HUES64 (cell line): ENCODE measurements at regions not wholly inside any gene's neighbourhood (a gene's known extent, or its start where the extent isn't known, plus 50 kb on each side); places are given as distances from the start of the nearest gene placed in this dataset.

ENCODE experiments used
- H3K27ac ChIP-seq: 2 replicates; pipeline ENCODE4 v1.7.0; 2013; ENCODE audit warnings: low read depth, low read length, inconsistent platforms
- H3K27me3 ChIP-seq: 2 replicates; pipeline ENCODE4 v1.6.1; 2013; ENCODE audit warnings: mild to moderate bottlenecking, low read length; ENCODE audit not compliant: insufficient read depth
- H3K36me3 ChIP-seq: 2 replicates; pipeline ENCODE4 v1.6.1; 2013; ENCODE audit warnings: mild to moderate bottlenecking, low read length; ENCODE audit not compliant: insufficient read depth
- H3K4me1 ChIP-seq: 2 replicates; pipeline ENCODE4 v1.6.1; 2013; ENCODE audit warnings: mild to moderate bottlenecking, low read length, moderate library complexity; ENCODE audit not compliant: insufficient read depth
- H3K4me3 ChIP-seq: 2 replicates; pipeline ENCODE4 v1.5.1; 2013; ENCODE audit warnings: mild to moderate bottlenecking, low read length, moderate library complexity
- H3K9ac ChIP-seq: 2 replicates; pipeline ENCODE4 v1.6.1; 2013; ENCODE audit warnings: mild to moderate bottlenecking, low read depth, low read length
- H3K9me3 ChIP-seq: 2 replicates; pipeline ENCODE4 v1.6.1; 2013; ENCODE audit warnings: low read depth, low read length; ENCODE audit not compliant: insufficient read depth
- WGBS: fragments of 150-250, 120-280 bp; methylation state at CpG from one replicate; pipeline ENCODE4 v1.1.7; 2013; ENCODE audit warnings: missing lambda C conversion rate; 5-methylcytosine and 5-hydroxymethylcytosine counted together

DNA sequence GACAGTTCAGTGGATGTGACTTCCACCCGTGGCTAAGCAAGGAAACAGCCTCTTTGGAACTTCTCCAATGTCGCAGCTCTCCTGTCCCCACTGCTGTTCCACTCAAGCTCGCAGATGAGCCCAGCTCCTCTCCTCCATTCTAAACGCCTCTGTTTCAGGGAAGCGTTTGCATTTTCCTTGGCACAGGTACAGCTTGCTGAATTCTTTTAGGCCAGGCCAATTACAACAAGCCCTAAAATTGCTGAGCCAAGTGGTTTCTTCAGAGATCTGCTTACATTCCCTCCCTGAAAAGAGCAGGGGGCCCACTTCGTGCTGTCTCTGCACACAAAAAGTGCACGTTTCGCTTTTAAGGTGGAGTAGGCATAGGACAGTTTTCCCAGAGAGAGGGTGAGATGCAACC is 91.5 kb upstream of the BLID start:
- Histone ChIP-seq H3K27ac (no peak overlapping the region), H3K36me3 (no peaks in the 10 kb centered on the region), H3K9me3 (no peaks in the 10 kb centered on the region), H3K4me1 (0 out of 2 replicates have a peak, but pooled peaks cover 3% of the 10 kb centered on the region), H3K27me3 (no peaks in the 10 kb centered on the region), H3K4me3 (no peak overlapping the region), H3K9ac (no peak overlapping the region)
- WGBS, result 88% methylated on average over 8 of the region's 8 CpGs

- WGBS, result 88% methylated on average over 5 of the region's 5 CpGs
- H3K4me1 ChIP-seq, result 0 out of 2 replicates have a peak, but pooled peaks cover 9% of the 10 kb centered on the region
- no peak overlapping the region for H3K27ac ChIP-seq
- no peak overlapping the region for H3K9ac ChIP-seq
- H3K4me3 ChIP-seq, result no peak overlapping the region
- H3K36me3 ChIP-seq, result no peaks in the 10 kb centered on the region
- H3K27me3 ChIP-seq, result 0 out of 2 replicates have a peak, but pooled peaks cover 3% of the 10 kb centered on the region
- H3K9me3 ChIP-seq, result no peaks in the 10 kb centered on the region
These were observed 89.0 kb upstream of the BLID start for GRCh38 chr11:122205036-122205435.

DNA sequence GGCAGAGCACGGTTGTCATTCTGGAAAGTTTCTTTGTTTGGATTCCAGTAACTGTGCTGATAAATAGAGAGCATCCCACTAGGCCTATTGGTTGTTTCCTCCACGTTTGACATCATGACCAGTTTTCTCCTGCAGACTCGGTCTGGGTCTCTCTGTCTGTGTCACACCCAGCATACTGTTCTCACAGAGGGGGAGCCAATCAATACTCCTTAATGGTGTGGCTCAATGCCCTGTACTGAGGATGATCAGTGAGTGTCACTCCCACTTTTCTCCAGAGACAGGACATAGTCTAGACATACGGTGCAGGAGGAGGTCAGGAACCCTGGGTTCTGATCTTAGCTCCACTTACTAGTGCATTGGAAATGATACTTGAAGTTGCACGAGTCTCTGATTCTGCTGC is 88.2 kb upstream of the BLID start:
- Histone ChIP-seq H3K27ac (no peak overlapping the region), H3K36me3 (no peaks in the 10 kb centered on the region), H3K9me3 (no peaks in the 10 kb centered on the region), H3K27me3 (0 out of 2 replicates have a peak, but pooled peaks cover 3% of the 10 kb centered on the region), H3K4me3 (no peak overlapping the region), H3K9ac (no peak overlapping the region), H3K4me1 (0 out of 2 replicates have a peak, but pooled peaks cover 9% of the 10 kb centered on the region)
- WGBS, result 87% methylated on average over 5 of the region's 5 CpGs

DNA sequence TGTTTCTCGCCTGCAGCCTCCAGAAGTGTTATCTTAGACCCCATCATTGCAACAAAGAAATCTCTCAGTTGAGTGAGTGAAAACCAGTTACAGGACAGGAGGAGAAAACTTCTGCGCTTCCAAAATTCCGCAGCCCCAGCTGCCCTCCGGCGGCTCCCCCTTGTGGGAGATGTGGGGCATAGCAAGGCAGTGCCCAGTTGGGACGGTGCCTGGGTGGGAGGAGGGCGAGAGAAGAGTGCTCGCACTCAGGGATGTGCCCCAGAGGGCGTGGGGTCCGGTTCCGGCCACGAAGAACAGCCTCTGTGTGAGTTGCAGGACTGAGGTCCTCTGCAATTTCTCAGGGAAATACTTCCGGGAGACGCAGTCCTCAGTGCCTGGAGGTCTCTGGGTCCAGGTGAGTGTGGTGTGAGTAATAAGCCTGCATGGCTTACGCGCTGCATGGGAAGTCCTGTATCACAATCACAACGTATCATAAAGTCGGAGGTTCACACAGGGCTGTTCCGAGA is 87.0 kb upstream of the BLID start:
- Histone ChIP-seq H3K9ac (no peak overlapping the region), H3K36me3 (no peaks in the 10 kb centered on the region), H3K27me3 (0 out of 2 replicates have a peak, but pooled peaks cover 3% of the 10 kb centered on the region), H3K27ac (no peak overlapping the region), H3K9me3 (no peaks in the 10 kb centered on the region), H3K4me1 (0 out of 2 replicates have a peak, but pooled peaks cover 9% of the 10 kb centered on the region), H3K4me3 (peak overlapping the region; percentile 19)
- 33% methylated on average over 19 of the region's 19 CpGs for WGBS

DNA sequence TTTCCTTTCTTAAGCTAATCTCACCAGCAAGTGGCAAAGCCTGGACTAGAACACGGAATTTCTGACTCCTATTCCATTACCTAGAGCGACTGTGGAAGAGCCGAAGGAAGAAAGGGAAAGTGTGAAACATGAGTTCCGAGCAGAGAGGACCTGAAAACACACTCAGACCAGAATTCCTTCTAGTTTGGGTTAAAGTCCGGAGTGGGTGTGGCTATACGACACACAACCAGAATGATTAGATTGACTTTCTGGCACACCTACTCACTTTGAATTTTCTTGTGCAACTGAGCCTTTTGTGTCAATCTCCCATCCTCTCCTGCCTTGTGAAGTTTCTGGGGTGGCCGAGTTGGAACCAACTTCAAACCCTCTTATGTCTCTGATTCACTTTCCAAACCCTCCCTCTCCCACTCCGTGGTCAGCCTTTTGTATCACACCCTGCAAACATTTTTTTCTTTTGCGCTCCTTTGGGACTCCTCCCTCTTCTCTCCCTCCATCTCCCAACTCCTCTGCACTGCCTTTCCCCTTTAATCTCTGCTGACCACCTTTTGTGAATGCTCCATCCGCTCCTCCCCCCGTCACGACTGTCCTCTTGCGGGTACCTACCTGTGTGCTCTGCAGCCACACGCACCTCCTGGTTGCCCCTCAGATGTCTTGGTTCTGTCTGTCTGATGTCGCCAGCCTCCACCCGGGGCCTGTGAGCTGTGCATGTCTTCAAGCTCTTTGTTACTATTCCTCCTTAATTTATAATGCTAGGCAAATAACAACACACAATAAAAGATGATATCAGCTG is 86.3 kb upstream of the BLID start:
- no peaks in the 10 kb centered on the region for H3K36me3 ChIP-seq
- H3K4me1 ChIP-seq, result 0 out of 2 replicates have a peak, but pooled peaks cover 9% of the 10 kb centered on the region
- peak overlapping the region; percentile 19 for H3K4me3 ChIP-seq
- no peak overlapping the region for H3K9ac ChIP-seq
- 68% methylated on average over 16 of the region's 16 CpGs for WGBS
- H3K27ac ChIP-seq, result no peak overlapping the region
- H3K9me3 ChIP-seq, result no peaks in the 10 kb centered on the region
- 0 out of 2 replicates have a peak, but pooled peaks cover 3% of the 10 kb centered on the region for H3K27me3 ChIP-seq

- Histone ChIP-seq H3K27ac (no peak overlapping the region), H3K9ac (no peak overlapping the region), H3K9me3 (no peaks in the 10 kb centered on the region), H3K4me1 (0 out of 2 replicates have a peak, but pooled peaks cover 9% of the 10 kb centered on the region), H3K27me3 (0 out of 2 replicates have a peak, but pooled peaks cover 3% of the 10 kb centered on the region), H3K4me3 (no peak overlapping the region), H3K36me3 (no peaks in the 10 kb centered on the region)
- 98% methylated on average over 4 of the region's 4 CpGs for WGBS
These were observed 85.1 kb upstream of the BLID start for GRCh38 chr11:122201106-122201505.

DNA sequence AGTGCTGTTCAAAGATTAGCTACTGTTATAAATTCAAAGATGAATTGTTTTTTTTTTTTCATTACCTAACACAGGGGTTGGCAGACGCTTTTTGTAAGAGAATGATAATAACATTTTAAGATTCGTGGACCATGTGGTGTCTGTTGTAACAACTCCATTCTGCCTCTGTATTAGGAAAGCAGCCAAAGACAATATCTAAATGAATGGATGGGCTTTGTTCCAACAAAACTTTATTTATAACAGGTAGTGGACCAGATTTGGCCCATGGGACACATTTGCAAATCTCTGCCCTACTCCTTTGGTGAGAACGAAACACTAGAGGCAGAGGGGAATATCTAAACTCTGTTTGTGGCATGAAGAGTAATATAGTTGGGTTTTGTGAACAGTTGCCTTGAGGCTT is 83.6 kb upstream of the BLID start:
- 0 out of 2 replicates have a peak, but pooled peaks cover 3% of the 10 kb centered on the region for H3K27me3 ChIP-seq
- H3K4me1 ChIP-seq, result 0 out of 2 replicates have a peak, but pooled peaks cover 9% of the 10 kb centered on the region
- 87% methylated on average over 2 of the region's 3 CpGs for WGBS
- H3K27ac ChIP-seq, result no peak overlapping the region
- no peaks in the 10 kb centered on the region for H3K36me3 ChIP-seq
- no peaks in the 10 kb centered on the region for H3K9me3 ChIP-seq
- no peak overlapping the region for H3K9ac ChIP-seq
- no peak overlapping the region for H3K4me3 ChIP-seq

GRCh38 chr11:122198291-122198983 is 82.4 kb upstream of the BLID start:
- H3K9me3 ChIP-seq, result no peaks in the 10 kb centered on the region
- no peak overlapping the region for H3K4me3 ChIP-seq
- no peak overlapping the region for H3K27ac ChIP-seq
- H3K36me3 ChIP-seq, result no peaks in the 10 kb centered on the region
- H3K4me1 ChIP-seq, result 0 out of 2 replicates have a peak, but pooled peaks cover 9% of the 10 kb centered on the region
- no peak overlapping the region for H3K9ac ChIP-seq
- H3K27me3 ChIP-seq, result 0 out of 2 replicates have a peak, but pooled peaks cover 3% of the 10 kb centered on the region
- 91% methylated on average over 7 of the region's 7 CpGs for WGBS

DNA sequence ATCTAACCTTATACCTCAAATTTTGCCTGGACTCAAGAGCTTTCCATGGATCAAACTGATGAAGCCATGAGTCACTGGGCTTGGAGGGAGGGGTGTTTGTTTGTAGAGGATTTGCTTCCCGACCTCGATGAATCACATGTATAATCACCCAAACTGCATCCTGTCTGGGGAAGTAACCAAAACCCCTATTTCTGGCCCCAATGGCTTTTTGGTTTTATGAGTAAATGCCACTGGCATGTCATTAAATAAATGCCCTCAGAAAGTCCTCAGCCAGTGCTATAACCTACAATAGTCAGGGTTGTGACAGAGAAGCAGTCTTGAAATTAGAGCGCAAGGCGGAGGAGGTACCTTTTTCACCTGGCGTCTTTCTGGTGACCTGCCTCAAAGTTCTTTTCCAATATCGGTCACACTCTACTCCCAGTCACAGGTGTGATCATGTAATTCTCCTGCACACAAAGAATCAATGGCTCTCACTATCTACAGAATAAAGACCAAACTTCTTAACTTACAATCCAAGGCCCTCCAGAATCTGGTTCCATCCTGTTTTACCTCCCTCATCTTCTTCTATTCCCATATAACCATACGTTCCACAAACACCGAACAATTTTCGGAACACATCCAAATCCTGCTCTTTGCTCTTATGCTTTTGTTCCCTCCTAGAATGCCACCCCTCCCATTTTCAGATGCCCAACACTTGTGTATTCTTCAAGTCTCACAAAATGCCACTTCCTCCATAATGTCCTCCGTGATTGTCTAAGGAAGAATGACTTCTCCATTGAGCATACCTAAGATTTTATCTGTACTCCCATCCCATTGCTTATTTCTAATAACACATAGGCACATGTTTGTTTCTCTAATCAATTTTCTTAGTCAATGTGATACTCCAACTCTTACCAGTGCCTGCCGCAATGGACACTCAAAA is 81.3 kb upstream of the BLID start:
- Histone ChIP-seq H3K27me3 (0 out of 2 replicates have a peak, but pooled peaks cover 3% of the 10 kb centered on the region), H3K9ac (no peak overlapping the region), H3K27ac (no peak overlapping the region), H3K36me3 (no peaks in the 10 kb centered on the region), H3K4me1 (0 out of 2 replicates have a peak, but pooled peaks cover 5% of the 10 kb centered on the region), H3K9me3 (no peaks in the 10 kb centered on the region), H3K4me3 (no peak overlapping the region)
- 96% methylated on average over 9 of the region's 11 CpGs for WGBS

DNA sequence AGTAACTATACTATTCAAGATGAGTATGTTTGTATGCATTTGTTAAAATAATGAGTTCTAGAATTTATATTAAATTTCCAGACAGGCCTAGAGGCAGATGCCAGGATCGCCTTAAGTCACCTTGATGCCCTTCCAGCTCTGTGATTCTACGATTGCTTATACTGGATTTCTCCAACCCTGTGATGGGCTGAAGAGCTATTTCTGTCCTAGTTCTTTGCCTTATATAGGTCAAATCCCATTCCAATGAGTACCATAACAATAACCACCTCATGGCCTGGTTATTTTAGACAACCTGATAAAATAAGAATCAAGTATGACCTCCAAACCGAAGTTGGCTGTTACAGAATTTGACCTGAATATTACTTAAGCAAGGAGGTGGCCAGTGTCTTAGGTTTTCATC is 79.8 kb upstream of the BLID start:
- 96% methylated on average over 3 of the region's 3 CpGs for WGBS
- H3K27ac ChIP-seq, result no peak overlapping the region

More for the DNA sequence above, 79.8 kb upstream of the BLID start:
- Histone ChIP-seq H3K9ac (no peak overlapping the region), H3K36me3 (no peaks in the 10 kb centered on the region), H3K9me3 (no peaks in the 10 kb centered on the region), H3K4me1 (no peaks in the 10 kb centered on the region), H3K27me3 (no peaks in the 10 kb centered on the region), H3K4me3 (no peak overlapping the region)
